ENCODE measurements at regions not wholly inside any gene's neighbourhood (a gene's known extent, or its start where the extent isn't known, plus 50 kb on each side); places are given as distances from the start of the nearest gene placed in this dataset.

DNA sequence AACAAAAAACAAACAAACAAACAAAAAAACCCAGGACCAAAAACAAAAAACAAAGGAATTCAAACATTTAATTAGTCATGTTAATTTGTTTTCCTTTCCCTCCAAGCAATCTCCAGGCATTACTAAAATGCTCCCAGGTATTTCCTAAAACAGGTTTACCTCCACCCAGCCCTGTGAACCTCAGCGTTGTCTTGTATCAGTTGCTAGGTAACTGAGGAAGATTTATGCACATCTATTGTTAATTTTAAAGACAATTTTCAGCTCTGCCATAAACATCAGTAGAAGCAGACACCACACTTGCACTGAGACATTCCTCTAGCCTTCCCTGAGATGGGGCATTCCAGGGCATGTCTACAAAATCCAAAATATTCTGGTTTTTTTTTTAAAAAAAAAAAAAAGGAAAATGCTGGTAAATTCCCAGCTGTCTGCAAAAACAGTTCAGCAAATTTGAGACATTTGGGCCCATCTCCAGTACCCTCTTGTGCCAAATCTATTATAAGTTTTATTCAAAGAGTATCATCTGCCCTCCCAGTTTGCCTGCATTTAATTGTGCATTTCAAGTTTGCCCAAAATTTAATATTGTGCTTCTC lies 227.6 kb downstream of the ADAMTS9 start:
- TF ChIP-seq, protein P1, sequence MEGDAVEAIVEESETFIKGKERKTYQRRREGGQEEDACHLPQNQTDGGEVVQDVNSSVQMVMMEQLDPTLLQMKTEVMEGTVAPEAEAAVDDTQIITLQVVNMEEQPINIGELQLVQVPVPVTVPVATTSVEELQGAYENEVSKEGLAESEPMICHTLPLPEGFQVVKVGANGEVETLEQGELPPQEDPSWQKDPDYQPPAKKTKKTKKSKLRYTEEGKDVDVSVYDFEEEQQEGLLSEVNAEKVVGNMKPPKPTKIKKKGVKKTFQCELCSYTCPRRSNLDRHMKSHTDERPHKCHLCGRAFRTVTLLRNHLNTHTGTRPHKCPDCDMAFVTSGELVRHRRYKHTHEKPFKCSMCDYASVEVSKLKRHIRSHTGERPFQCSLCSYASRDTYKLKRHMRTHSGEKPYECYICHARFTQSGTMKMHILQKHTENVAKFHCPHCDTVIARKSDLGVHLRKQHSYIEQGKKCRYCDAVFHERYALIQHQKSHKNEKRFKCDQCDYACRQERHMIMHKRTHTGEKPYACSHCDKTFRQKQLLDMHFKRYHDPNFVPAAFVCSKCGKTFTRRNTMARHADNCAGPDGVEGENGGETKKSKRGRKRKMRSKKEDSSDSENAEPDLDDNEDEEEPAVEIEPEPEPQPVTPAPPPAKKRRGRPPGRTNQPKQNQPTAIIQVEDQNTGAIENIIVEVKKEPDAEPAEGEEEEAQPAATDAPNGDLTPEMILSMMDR (IDR thresholded peaks at IDR 0.05; ENCODE audit: low read depth, low read length) = no peak
- no peak for TF ChIP-seq POLR2A (IDR thresholded peaks at IDR 0.05; ENCODE audit: extremely low read depth, insufficient read length)
